ENCODE measurements at regions not wholly inside any gene's neighbourhood (a gene's known extent, or its start where the extent isn't known, plus 50 kb on each side); places are given as distances from the start of the nearest gene placed in this dataset.

DNA sequence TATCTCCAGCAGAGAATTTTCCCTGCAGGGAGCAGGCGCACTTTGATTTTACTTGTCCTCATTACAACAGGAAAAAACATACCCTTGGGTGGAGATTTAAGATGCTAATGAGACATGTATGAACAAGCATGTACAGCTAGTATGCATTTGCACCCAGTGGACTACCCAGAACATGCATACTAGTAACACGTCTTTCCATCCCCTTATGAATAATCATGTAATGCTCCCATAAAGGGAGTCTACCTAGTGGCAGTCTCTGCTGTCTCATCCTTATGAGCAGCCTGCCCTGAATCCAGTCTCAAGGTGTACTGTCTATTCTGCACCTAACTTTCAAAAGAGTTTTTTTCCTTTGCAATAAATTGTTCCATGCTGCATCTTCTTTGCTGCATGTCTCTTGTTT lies 1222.0 kb downstream of the ROBO1 start:
- no peak overlapping the region for H3K27ac ChIP-seq (ENCODE audit: low read depth, low read length)
- no peaks in the 10 kb centered on the region for H3K9me3 ChIP-seq (ENCODE audit: insufficient read depth, low read length)
- H3K9ac ChIP-seq (ENCODE audit: low read length), result no peak overlapping the region
- H3F3A ChIP-seq (ENCODE audit: insufficient read depth), result no peaks in the 10 kb centered on the region
- no peak overlapping the region for H3K4me2 ChIP-seq (ENCODE audit: low read depth, low read length, poor library complexity, severe bottlenecking)
- H3K36me3 ChIP-seq (ENCODE audit: low read length), result no peaks in the 10 kb centered on the region
- H4K20me1 ChIP-seq (ENCODE audit: low read depth, low read length), result no peaks in the 10 kb centered on the region
- TF ChIP-seq EZH2phosphoT487 (conservative IDR thresholded peaks at IDR 0.05; ENCODE audit: low read length), result no peak
- TF ChIP-seq, protein P1, sequence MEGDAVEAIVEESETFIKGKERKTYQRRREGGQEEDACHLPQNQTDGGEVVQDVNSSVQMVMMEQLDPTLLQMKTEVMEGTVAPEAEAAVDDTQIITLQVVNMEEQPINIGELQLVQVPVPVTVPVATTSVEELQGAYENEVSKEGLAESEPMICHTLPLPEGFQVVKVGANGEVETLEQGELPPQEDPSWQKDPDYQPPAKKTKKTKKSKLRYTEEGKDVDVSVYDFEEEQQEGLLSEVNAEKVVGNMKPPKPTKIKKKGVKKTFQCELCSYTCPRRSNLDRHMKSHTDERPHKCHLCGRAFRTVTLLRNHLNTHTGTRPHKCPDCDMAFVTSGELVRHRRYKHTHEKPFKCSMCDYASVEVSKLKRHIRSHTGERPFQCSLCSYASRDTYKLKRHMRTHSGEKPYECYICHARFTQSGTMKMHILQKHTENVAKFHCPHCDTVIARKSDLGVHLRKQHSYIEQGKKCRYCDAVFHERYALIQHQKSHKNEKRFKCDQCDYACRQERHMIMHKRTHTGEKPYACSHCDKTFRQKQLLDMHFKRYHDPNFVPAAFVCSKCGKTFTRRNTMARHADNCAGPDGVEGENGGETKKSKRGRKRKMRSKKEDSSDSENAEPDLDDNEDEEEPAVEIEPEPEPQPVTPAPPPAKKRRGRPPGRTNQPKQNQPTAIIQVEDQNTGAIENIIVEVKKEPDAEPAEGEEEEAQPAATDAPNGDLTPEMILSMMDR (IDR thresholded peaks at IDR 0.05; ENCODE audit: insufficient read depth, low read length, poor library complexity, severe bottlenecking), result no peak
- no peaks in the 10 kb centered on the region for H3K79me2 ChIP-seq (ENCODE audit: insufficient read depth, low read length)
- no peaks in the 10 kb centered on the region for H3K9me2 ChIP-seq (replicated peaks; ENCODE audit: insufficient read depth, low read length)
- H3K4me3 ChIP-seq (ENCODE audit: insufficient read depth, low read length, poor library complexity, severe bottlenecking), result no peak overlapping the region
- no peak overlapping the region for H2AFZ ChIP-seq (ENCODE audit: low read depth, low read length, severe bottlenecking)
- no peaks in the 10 kb centered on the region for H3K27me3 ChIP-seq (ENCODE audit: low read length)
